HCT116 (cell line): ENCODE measurements at regions not wholly inside any gene's neighbourhood (a gene's known extent, or its start where the extent isn't known, plus 50 kb on each side); places are given as distances from the start of the nearest gene placed in this dataset.

Experiments used
- ATAC-seq: fragments of 200-7000 bp; cut with Tn5 transposase; 2 replicates; pipeline ENCODE4 v1.9.1; 2020; ENCODE audit warnings: mild to moderate bottlenecking, moderate library complexity
- BruUV-seq: library from RNA; stranded (reverse); fragments of 400-500 nt; replicated peaks from 2 replicates; lab custom pipeline; 2021; lab: Mats Ljungman, UMichigan
- CTCF ChIA-PET: fragments of 300-600 bp; sonication (Branson Sonifier 250); formaldehyde crosslinking; loops from one replicate; lab custom pipeline; 2021; ENCODE audit warnings: antibody characterized with exemption; lab: Charles Lee
- POLR2A ChIA-PET: fragments of 300-600, 350-600 bp; sonication (Branson Sonifier 250); formaldehyde crosslinking; loops from one replicate; lab custom pipeline; 2021; ENCODE audit warnings: antibody characterized with exemption; lab: Charles Lee
- RAD21 ChIA-PET, 2 experiments: fragments of 300-600 bp; sonication (Branson Sonifier 250); formaldehyde crosslinking; loops; one replicate each; lab custom pipeline; 2023; ENCODE audit warnings: low total read pairs in 2 of 2; ENCODE audit not compliant: uncharacterized antibody in 2 of 2, unreplicated experiment in 2 of 2, low non-redundant PET in 1 of 2; lab: Charles Lee
- DNase-seq: peaks from one replicate; pipeline ENCODE4 v3.0.0-alpha.2; 2010; ENCODE audit warnings: low read depth, low spot score
- H2AFZ ChIP-seq: fragments of 200-600 bp; shearing (Covaris generic), sonication (generic); 2 replicates; pipeline ENCODE4 v1.6.1; 2017; ENCODE audit warnings: low read depth, mixed run types, mixed read lengths, antibody characterized with exemption, low read length; ENCODE audit not compliant: poor library complexity, severe bottlenecking
- H3K27ac ChIP-seq: 2 replicates; pipeline ENCODE4 v1.5.1; 2012; ENCODE audit warnings: low read depth, low read length
- H3K27me3 ChIP-seq: fragments of 200-600 bp; sonication (generic); 2 replicates; pipeline ENCODE4 v1.6.1; 2016; ENCODE audit warnings: mixed run types, low read length, mixed read lengths; ENCODE audit not compliant: insufficient read depth
- H3K36me3 ChIP-seq, 2 experiments: fragments of 200-500 bp in 1 of 2; fragments of 200-600 bp in 1 of 2; sonication (Bioruptor generic) in 1 of 2; sonication (generic) in 1 of 2; 2 replicates each; pipeline versions ENCODE4 v1.5.1 to v1.6.1; 2014 to 2016; ENCODE audit warnings: low read length in 2 of 2, inconsistent platforms in 1 of 2, mixed read lengths in 1 of 2, mixed run types in 1 of 2; ENCODE audit not compliant: insufficient read depth in 2 of 2, control insufficient read depth in 1 of 2
- H3K4me1 ChIP-seq, 2 experiments: fragments of 200-600 bp in 1 of 2; sonication (generic) in 1 of 2; 2 replicates each; pipeline versions ENCODE4 v1.5.1 to v1.6.1; 2012 to 2017; ENCODE audit warnings: low read length in 2 of 2, inconsistent platforms in 1 of 2, mild to moderate bottlenecking in 1 of 2, mixed read lengths in 1 of 2, mixed run types in 1 of 2, moderate library complexity in 1 of 2; ENCODE audit not compliant: insufficient read depth in 2 of 2, control insufficient read depth in 1 of 2
- H3K4me2 ChIP-seq: fragments of 200-600 bp; sonication (generic); 2 replicates; pipeline ENCODE4 v1.6.1; 2017; ENCODE audit warnings: mixed run types, low read length, mixed read lengths
- H3K4me3 ChIP-seq, 2 experiments: fragments of 200-600 bp in 1 of 2; sonication (generic) in 1 of 2; replicated peaks in 1 of 2; 2 replicates each; pipeline ENCODE4 v1.5.1; 2011 to 2016; ENCODE audit warnings: low read length in 2 of 2, control low read depth in 1 of 2, low read depth in 1 of 2, mild to moderate bottlenecking in 1 of 2, mixed read lengths in 1 of 2, mixed run types in 1 of 2
- H3K79me2 ChIP-seq: fragments of 200-600 bp; sonication (generic); 2 replicates; pipeline ENCODE4 v1.6.1; 2017; ENCODE audit warnings: mild to moderate bottlenecking, mixed run types, low read length, moderate library complexity, mixed read lengths; ENCODE audit not compliant: insufficient read depth
- H3K9ac ChIP-seq: fragments of 200-600 bp; sonication (generic); 2 replicates; pipeline ENCODE4 v1.6.1; 2016; ENCODE audit warnings: low read length, mixed read lengths
- H3K9me2 ChIP-seq: fragments of 200-600 bp; sonication (generic), shearing (Covaris generic); 2 replicates; pipeline ENCODE4 v1.6.1; 2017; ENCODE audit warnings: mixed run types, mild to moderate bottlenecking, moderate library complexity; ENCODE audit not compliant: insufficient read depth
- H3K9me3 ChIP-seq, 2 experiments: fragments of 200-500 bp in 1 of 2; fragments of 200-600 bp in 1 of 2; sonication (Bioruptor generic) in 1 of 2; sonication (generic) in 1 of 2; 2 replicates each; pipeline ENCODE4 v1.6.1; 2014 to 2017; ENCODE audit warnings: low read length in 2 of 2, mixed read lengths in 2 of 2, inconsistent platforms in 1 of 2, low read depth in 1 of 2, mild to moderate bottlenecking in 1 of 2, mixed run types in 1 of 2, moderate library complexity in 1 of 2; ENCODE audit not compliant: control insufficient read depth in 1 of 2, insufficient read depth in 1 of 2
- H4K20me1 ChIP-seq: fragments of 200-600 bp; sonication (generic), shearing (Covaris generic); 2 replicates; pipeline ENCODE4 v1.6.1; 2017; ENCODE audit warnings: mixed run types, mild to moderate bottlenecking, moderate library complexity; ENCODE audit not compliant: insufficient read depth
- ATF3 ChIP-seq: IDR thresholded peaks from 2 replicates; pipeline ENCODE4 v1.6.1; 2012
- CBX3 ChIP-seq: IDR thresholded peaks from 2 replicates; pipeline ENCODE4 v1.6.1; 2012; ENCODE audit warnings: low read depth
- CEBPB ChIP-seq: IDR thresholded peaks from 2 replicates; pipeline ENCODE4 v1.6.1; 2012; ENCODE audit warnings: low read depth
- EGR1 ChIP-seq: IDR thresholded peaks from 2 replicates; pipeline ENCODE4 v1.6.1; 2012; ENCODE audit warnings: low read depth
- EZH2 ChIP-seq: fragments of 200-600 bp; sonication (generic); IDR thresholded peaks from 2 replicates; pipeline ENCODE4 v1.6.1; 2017; ENCODE audit warnings: antibody characterized with exemption, mixed run types
- JUND ChIP-seq: IDR thresholded peaks from 2 replicates; pipeline ENCODE4 v1.6.1; 2012
- POLR2A ChIP-seq: IDR thresholded peaks from 2 replicates; pipeline ENCODE4 v1.7.0; 2011; ENCODE audit warnings: borderline replicate concordance; ENCODE audit not compliant: insufficient read depth, insufficient read length; ENCODE audit errors: extremely low read depth
- REST ChIP-seq: IDR thresholded peaks from 2 replicates; pipeline ENCODE4 v1.6.1; 2012; ENCODE audit warnings: low read depth
- SIN3A ChIP-seq: IDR thresholded peaks from 2 replicates; pipeline ENCODE4 v1.6.1; 2012; ENCODE audit warnings: low read depth
- ZBTB33 ChIP-seq: IDR thresholded peaks from 2 replicates; pipeline ENCODE4 v1.6.1; 2011; ENCODE audit warnings: mild to moderate bottlenecking, low read length, moderate library complexity; ENCODE audit not compliant: insufficient replicate concordance; ENCODE audit errors: extremely low read depth
- ZFX ChIP-seq: fragments of 450-650 bp; IDR thresholded peaks from 2 replicates; pipeline ENCODE4 v1.6.1; 2017
- ZNF274 ChIP-seq: fragments of 200-500 bp; sonication (Bioruptor generic); IDR thresholded peaks from 2 replicates; pipeline ENCODE4 v1.6.1; 2014; ENCODE audit warnings: mild to moderate bottlenecking, low read depth, low read length, inconsistent platforms
- intact Hi-C: fragments of 100-400 bp; cut with micrococcal nuclease; formaldehyde crosslinking; loops from 2 replicates; pipeline ENCODE4 v1.10.0; 2022

- DNase-seq: no peak
- no peak for TF ChIP-seq ZBTB33
- no peak for TF ChIP-seq CEBPB
- no peak for TF ChIP-seq SIN3A
- TF ChIP-seq EGR1: no peak
- TF ChIP-seq ATF3: no peak
- no peak for TF ChIP-seq ZFX
- TF ChIP-seq JUND: no peak
- TF ChIP-seq CBX3: no peak
- no peak for TF ChIP-seq REST
- TF ChIP-seq POLR2A: no peak
- TF ChIP-seq EZH2: no peak
- no peak for TF ChIP-seq ZNF274
- no peak overlapping the region for H3K9ac ChIP-seq
- BruUV-seq: no TSS peak
- H3K4me3 ChIP-seq: no peak overlapping the region
- intact Hi-C loops: no loop called here
- ChIA-PET POLR2A (no interaction called here), CTCF (no interaction called here), RAD21 (no interaction called here)
- peaks cover 43% of the 10 kb centered on the region for H3K27me3 ChIP-seq
- H3K4me2 ChIP-seq: no peak overlapping the region
- H3K4me1 ChIP-seq: peaks cover 0 to 5% of the 10 kb centered on the region in 2 experiments; a peak in 1 of 4 replicates
- no peaks in the 10 kb centered on the region for H3K9me3 ChIP-seq
- H3K27ac ChIP-seq: no peak overlapping the region
- H3K36me3 ChIP-seq: no peaks in the 10 kb centered on the region
- H3K79me2 ChIP-seq: no peaks in the 10 kb centered on the region
- no peaks in the 10 kb centered on the region for H4K20me1 ChIP-seq
- ATAC-seq: no peak
- no peaks in the 10 kb centered on the region for H3K9me2 ChIP-seq
- no peak overlapping the region for H2AFZ ChIP-seq
Measured at GRCh38 chr11:45484326-45484883, 181.0 kb downstream of the CHST1 start.
